Activated T-cell treated with anti-CD3 and anti-CD28 coated beads, Interleukin-2, amount 50 U/mL, for 4 hours (primary cell): ENCODE measurements at regions not wholly inside any gene's neighbourhood (a gene's known extent, or its start where the extent isn't known, plus 50 kb on each side); places are given as distances from the start of the nearest gene placed in this dataset.
"Not testable (repeated sequence)": the region's sequence is repeated elsewhere in the genome, so short reads cannot be mapped to it uniquely, and the experiment has no call there.

Source experiments
- ATAC-seq, 2 donors: fragments of 200-7000 bp; cut with Tn5 transposase; one replicate each; pipeline ENCODE4 v1.10.0; 2021
- DNase-seq: peaks from one replicate; pipeline ENCODE4 v3.0.0-alpha.2; 2020
- H3K27me3 Mint-ChIP-seq: one replicate; pipeline ENCODE4 v1.8.0; 2021; ENCODE audit warnings: low read depth, mixed read lengths
- H3K36me3 Mint-ChIP-seq: one replicate; pipeline ENCODE4 v1.8.0; 2022; ENCODE audit warnings: mixed read lengths; ENCODE audit not compliant: insufficient read depth
- H3K4me1 Mint-ChIP-seq: one replicate; pipeline ENCODE4 v1.8.0; 2021; ENCODE audit warnings: low read depth, mixed read lengths
- H3K4me3 Mint-ChIP-seq: one replicate; pipeline ENCODE4 v1.8.0; 2021; ENCODE audit warnings: mild to moderate bottlenecking, moderate library complexity, mixed read lengths
- H3K9me3 Mint-ChIP-seq: one replicate; pipeline ENCODE4 v1.8.0; 2021; ENCODE audit warnings: mixed read lengths

DNA sequence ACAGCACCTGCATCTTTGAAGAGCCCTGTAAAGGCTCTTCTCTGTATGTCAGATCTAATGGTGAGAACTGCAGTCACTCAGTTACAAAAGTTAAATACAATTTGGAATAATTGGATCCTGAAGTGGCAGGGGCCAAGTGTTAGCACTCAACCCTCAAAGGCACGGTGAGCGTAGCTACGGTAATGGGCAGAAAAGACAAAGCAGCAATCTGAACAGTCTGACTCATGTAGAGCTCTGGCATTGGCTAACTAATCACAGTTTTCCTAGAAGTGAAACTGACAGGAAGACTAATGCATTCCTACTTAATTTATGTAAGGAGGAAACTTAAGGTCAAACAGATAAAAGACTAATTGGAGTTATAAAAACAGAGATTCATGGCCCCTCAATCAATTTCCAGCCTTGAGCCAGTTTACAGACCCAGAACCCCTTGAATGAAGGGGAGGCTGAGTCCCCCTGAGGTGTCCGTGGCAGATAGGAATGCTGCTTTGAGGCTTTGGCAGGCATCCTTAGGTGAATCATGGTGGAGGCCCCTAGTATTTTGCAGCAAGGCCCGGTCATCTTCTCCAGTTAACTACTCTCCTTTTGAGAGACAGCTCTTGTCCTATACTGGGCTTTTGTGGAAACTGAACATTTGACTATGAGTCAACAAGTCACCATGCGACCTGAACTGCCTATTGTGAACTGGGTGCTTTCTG lies 450.7 kb downstream of the ZNF33B start:
- not testable (repeated sequence) for H3K9me3 Mint-ChIP-seq, H3K27me3 Mint-ChIP-seq, DNase-seq, H3K4me3 Mint-ChIP-seq, ATAC-seq, H3K4me1 Mint-ChIP-seq, H3K36me3 Mint-ChIP-seq

DNA sequence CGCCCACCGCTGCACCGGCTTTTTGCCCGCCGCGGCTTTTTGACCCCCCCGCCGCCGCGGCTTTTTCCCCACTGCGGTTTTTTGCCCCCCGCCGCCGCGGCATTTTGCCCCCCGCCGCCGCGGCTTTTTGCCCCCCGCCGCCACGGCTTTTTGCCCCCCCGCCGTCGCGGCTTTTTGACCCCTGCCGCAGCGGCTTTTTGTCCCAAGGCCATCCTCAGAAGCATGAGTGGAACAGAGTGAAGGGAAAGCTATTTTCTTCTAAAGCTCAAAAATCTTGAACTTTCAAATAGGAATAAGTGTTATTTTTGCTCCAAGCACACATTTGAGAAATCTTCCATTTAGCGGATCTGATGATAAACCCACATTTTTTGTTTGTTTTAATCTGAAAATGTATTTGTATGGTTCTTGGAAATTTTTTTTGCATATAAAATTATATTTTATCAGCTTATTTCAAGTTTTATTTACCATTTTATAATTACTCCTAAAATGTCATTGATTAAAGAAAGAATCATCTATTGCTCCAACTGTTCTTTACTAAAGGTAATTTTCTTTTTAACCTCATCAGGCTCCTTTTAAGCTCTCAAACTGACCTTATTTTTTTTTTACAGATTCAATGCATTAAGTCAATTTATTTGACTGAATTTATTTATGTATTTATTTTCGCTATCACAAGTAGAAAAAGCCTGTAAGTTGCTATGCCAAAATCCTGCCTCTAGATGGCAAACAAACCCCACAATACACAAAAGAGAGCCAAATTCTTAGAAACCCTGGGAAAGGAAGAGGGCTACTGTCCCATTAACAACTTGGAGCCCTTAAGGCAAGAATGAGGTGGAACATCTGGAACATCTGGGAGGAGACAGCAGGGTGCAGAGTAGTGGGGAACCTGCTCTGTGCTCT lies 460.3 kb downstream of the ZNF33B start:
- H3K4me3 Mint-ChIP-seq, H3K9me3 Mint-ChIP-seq, ATAC-seq, H3K36me3 Mint-ChIP-seq, H3K4me1 Mint-ChIP-seq, DNase-seq: not testable (repeated sequence)
- H3K27me3 Mint-ChIP-seq: peaks cover 57% of the 10 kb centered on the region

DNA sequence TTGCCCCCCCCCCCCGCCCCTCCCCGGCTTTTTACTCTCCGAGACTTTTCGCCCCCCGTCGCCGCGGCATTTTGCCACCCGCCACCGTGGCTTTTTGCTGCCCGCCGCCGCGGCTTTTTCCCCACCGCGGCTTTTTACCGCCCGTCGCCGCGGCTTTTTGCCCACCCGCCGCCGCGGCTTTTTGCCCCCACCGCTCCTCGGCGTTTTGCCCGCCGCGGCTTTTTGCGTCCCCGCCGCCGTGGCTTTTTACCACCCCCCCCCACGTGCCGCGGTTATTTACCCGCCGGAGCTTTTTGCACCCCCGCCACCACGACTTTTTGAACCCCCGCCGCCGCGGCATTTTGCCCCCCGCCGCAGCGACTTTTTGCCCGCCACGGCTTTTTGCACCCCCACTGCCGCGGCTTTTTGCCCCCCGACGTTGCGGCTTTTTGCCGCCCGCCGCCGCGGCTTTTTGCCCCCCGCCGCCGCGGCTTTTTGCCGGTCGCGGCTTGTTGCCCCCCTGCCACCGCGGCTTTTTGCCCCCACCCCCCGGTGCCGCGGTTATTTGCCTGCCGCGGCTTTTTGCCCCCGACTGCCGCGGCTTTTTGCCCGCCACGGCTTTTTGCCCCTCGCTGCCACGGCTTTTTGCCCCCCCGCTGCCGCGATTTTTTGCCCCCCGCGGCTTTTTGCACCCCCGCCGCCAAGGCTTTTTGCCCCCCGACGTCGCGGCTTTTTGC lies 461.1 kb downstream of the ZNF33B start:
- peaks cover 2% of the 10 kb centered on the region for H3K4me1 Mint-ChIP-seq
- H3K9me3 Mint-ChIP-seq: peaks cover 7% of the 10 kb centered on the region
- DNase-seq: no peak
- peaks cover 53% of the 10 kb centered on the region for H3K27me3 Mint-ChIP-seq
- no peak for ATAC-seq
- no peaks in the 10 kb centered on the region for H3K36me3 Mint-ChIP-seq
- peak overlapping the region; percentile 27 for H3K4me3 Mint-ChIP-seq

DNA sequence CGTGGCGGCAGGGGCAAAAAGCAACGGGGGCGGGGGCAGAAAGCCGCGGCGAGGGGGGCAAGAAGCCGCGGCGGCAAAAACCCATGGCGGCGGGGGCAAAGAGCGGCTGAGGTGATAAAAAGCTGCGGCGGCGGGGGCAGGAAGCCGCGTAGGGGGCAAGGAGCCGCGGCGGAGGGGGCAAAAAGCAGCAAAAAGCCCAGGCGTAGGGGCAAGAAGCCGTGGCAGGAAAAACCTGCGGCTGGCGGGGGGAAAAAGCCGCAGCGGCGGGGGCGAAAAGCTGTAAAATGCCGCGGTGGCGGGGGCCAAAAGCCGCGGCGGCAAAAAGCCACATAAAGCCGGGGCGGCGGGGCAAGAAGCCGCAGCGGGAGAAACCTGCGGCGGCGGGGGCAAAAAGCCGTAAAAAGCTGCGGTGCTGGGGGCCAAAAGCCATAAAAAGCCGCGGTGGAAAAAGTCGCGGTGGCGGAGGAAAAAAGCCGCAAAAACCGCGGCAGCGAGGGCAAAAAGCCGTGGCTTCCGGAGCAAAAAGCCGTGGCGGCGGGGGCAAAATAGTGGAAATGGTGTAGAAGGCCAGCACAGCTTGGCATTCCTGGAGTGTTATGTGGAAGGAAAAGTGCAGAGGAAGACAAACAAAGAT lies 487.8 kb downstream of the ZNF33B start:
- Mint-ChIP-seq H3K27me3 (peaks cover 10% of the 10 kb centered on the region), H3K4me3 (no peak overlapping the region), H3K9me3 (peaks cover 11% of the 10 kb centered on the region), H3K36me3 (no peaks in the 10 kb centered on the region), H3K4me1 (no peaks in the 10 kb centered on the region)
- no peak for DNase-seq
- no peak for ATAC-seq

DNA sequence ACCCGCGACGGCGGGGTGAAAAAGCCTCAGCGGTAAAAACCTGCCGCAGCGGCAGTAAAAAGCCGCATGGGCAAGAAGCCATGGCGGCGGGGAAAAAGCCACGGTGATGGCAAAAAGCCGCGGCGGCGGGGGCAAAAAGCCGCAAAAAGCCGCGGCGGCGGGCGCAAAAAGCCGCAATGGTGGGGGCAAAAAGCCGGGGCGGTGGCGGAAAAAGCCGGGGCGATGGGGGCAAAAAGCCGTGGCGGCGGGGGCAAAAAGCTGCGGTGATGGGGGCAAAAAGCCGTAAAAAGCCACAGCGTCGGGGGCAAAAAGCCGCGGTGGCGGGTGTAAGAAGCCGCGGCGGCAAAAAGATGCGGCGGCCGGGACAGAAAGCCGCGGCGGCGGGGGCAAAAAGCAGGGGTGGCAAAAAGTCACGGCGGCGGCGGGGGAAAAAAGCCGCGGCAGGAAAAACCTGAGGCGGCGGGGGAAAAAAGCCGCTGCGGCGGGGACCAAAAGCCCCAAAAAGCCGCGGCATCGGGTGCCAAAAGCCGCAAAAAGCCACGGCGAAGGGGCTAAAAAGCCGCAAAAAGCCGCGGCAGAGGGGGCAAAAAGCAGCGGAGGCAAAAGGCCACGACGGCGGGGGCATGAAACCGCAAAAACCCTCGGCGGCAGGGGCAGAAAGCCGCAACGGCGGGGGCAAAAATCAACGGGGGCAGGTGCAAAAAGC lies 488.5 kb downstream of the ZNF33B start:
- no peak overlapping the region for H3K4me3 Mint-ChIP-seq
- H3K9me3 Mint-ChIP-seq: peaks cover 11% of the 10 kb centered on the region
- DNase-seq (no peak), ATAC-seq (no peak)
- H3K27me3 Mint-ChIP-seq: peaks cover 10% of the 10 kb centered on the region
- H3K36me3 Mint-ChIP-seq: no peaks in the 10 kb centered on the region
- no peaks in the 10 kb centered on the region for H3K4me1 Mint-ChIP-seq

DNA sequence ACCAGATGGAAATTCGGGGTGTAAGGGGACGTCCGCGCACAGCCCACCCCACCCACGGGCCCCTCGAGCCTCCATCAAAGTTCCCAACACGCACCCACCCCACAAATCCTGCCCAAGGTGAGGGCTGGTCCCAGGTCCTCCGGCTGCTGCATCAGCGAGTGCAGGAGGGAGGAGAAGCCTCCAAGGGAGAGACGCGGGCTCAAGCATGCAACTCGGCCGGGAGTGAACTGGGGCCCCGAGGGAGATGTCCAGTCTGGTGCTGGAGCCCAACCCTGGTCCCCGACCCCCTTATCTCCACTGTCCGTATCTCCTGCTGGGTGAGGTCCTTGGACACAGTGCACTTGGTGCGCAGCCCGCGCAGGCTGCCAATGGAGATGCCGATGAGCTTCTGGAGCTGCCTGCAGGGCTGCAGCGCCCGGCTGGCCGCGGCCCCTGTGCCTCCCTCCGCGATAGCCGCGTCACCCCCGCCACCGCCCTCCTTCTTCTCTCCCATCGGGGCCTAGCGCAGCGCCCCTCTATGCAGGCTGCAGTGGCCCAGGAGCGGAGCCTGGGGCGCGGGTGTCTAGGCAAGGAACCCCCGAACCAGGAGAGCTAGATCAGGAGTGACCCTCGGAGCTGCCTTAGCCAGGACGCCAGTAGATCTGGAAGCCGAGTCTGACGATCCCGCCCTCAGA lies 489.2 kb downstream of the ZNF33B start:
- no peaks in the 10 kb centered on the region for H3K4me1 Mint-ChIP-seq
- ATAC-seq (no peak), DNase-seq (no peak)
- H3K27me3 Mint-ChIP-seq: peaks cover 10% of the 10 kb centered on the region
- H3K36me3 Mint-ChIP-seq: no peaks in the 10 kb centered on the region
- H3K4me3 Mint-ChIP-seq: no peak overlapping the region
- H3K9me3 Mint-ChIP-seq: peaks cover 11% of the 10 kb centered on the region

DNA sequence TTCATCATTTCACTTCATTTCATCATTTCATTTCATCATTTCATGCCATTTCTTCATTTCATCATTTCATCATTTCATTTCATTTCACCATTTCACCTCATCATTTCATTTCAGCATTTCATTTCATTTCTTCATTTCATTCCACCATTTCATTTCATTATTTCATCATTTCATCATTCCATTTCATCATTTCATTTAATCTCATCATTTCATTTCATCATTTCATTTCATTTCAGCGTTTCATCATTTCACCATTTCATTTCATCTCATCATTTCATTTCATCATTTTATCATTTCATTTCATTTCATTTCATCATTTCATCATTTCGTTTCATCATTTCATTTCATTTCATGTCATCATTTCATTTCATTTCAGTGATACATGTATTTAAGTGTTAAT lies 492.2 kb downstream of the ZNF33B start:
- not testable (repeated sequence) for H3K4me3 Mint-ChIP-seq, H3K4me1 Mint-ChIP-seq, DNase-seq, H3K36me3 Mint-ChIP-seq, ATAC-seq
- H3K9me3 Mint-ChIP-seq: peaks cover 22% of the 10 kb centered on the region
- peaks cover 10% of the 10 kb centered on the region for H3K27me3 Mint-ChIP-seq

DNA sequence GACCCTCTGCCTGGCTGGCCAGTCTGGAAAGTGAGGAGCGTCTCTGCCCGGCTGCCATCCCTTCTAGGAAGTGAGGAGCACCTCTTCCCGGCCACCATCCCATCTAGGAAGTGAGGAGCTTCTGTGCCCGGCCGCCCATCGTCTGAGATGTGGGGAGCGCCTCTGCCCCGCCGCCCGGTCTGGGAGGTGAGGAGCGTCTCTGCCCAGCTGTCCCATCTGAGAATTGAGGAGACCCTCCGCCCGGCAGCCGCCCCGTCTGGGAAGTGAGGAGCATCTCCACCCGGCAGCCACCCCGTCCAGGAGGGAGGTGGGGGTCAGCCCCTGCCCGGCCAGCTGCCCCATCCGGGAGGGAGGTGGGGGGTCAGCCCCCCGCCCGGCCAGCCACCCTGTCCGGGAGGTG lies 500.3 kb downstream of the ZNF33B start:
- not testable (repeated sequence) for H3K36me3 Mint-ChIP-seq, H3K27me3 Mint-ChIP-seq, H3K4me3 Mint-ChIP-seq, ATAC-seq, DNase-seq, H3K4me1 Mint-ChIP-seq
- peaks cover 24% of the 10 kb centered on the region for H3K9me3 Mint-ChIP-seq

DNA sequence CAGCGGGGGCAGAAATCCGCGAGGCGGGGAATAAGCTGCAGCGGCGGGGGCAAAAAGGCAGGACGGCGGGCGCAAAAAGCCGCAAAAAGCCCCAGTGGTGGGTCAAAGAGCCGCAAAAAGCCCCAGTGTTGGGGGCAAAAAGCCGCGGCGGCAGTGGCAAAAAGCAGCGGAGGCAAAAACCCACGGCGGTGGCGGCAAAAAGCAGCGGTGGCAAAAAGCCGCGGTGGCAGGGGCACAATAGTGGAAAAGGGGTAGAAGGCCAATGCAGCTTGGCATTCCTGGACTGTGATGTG lies 525.3 kb downstream of the ZNF33B start:
- H3K9me3 Mint-ChIP-seq: no peaks in the 10 kb centered on the region
- no peaks in the 10 kb centered on the region for H3K27me3 Mint-ChIP-seq
- ATAC-seq: no peak
- DNase-seq: no peak
- H3K4me1 Mint-ChIP-seq: no peaks in the 10 kb centered on the region
- H3K4me3 Mint-ChIP-seq: no peak overlapping the region
- no peaks in the 10 kb centered on the region for H3K36me3 Mint-ChIP-seq

DNA sequence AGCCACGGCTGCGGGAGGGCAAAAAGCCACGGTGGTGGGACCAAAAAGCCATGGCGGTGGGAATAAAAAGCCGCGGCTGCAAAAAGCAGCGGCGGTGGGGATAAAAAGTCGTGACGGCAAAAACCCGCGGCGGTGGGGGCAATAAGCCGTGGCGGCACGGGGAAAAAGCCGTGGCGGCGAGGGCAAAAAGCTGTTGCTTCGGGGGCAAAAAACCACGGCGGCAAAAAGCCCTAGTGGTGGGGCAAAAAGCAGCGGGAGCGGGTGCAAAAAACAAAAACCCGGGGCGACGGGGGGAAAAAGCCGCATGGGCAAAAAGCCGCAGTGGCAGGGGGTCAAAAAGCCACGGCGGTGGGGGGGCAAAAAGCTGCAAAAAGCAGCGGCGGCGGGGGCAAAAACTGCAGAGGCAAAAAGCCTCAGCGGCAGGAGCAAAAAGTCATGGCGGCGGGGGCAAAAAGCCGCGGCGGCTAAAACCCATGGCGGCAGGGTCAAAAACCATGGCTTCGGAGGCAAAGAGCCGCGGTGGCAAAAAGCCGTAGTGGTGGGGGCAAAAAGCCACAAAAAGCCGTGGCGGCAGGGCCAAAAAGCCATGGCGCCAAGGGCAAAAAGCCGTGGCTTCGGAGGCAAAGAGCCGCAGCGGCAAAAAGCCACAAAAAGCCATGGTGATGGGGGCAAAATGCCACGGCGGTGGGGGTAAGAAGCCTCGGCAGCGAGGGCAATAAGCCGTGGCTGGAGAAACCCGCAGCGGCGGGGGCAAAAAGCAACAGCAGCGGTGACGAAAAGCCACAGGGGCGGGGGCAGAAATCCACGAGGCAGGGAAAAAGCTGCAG lies 525.8 kb downstream of the ZNF33B start:
- Mint-ChIP-seq H3K9me3 (no peaks in the 10 kb centered on the region), H3K4me1 (no peaks in the 10 kb centered on the region), H3K4me3 (no peak overlapping the region), H3K36me3 (no peaks in the 10 kb centered on the region), H3K27me3 (no peaks in the 10 kb centered on the region)
- DNase-seq: no peak
- no peak for ATAC-seq

DNA sequence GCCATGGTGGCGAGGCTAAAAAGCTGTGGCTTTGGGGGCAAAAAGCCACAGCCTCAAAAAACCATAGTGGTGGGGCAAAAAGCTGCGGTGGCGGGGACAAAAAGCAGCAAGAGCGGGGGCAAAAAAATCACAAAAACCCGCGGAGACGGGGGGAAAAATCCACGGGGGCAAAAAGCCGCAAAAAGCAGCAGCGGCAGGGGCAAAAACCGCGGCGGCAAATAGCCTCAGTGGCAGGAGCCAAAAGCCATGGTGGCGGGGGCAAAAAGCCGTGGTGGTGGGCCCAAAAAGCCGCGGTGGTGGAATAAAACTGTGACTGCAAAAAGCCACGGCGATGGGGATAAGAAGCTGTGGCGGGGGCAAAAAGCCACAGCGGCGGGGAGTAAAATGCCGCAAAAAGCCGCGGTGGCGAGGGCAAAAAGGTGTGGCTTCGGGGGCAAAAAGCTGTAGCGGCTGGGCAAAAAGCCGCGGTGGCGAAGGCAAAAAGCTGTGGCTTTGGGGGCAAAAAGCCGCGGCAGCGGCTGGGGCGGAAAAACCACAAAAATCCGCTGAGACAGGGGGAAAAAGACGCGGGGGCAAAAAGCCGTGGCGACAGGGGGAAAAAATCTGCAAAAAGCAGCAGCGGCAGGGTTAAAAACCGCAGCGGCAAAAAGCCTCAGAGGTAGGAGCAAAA lies 526.6 kb downstream of the ZNF33B start:
- Mint-ChIP-seq H3K4me3 (no peak overlapping the region), H3K27me3 (no peaks in the 10 kb centered on the region), H3K36me3 (no peaks in the 10 kb centered on the region), H3K4me1 (no peaks in the 10 kb centered on the region), H3K9me3 (peaks cover 3% of the 10 kb centered on the region)
- DNase-seq: no peak
- no peak for ATAC-seq

DNA sequence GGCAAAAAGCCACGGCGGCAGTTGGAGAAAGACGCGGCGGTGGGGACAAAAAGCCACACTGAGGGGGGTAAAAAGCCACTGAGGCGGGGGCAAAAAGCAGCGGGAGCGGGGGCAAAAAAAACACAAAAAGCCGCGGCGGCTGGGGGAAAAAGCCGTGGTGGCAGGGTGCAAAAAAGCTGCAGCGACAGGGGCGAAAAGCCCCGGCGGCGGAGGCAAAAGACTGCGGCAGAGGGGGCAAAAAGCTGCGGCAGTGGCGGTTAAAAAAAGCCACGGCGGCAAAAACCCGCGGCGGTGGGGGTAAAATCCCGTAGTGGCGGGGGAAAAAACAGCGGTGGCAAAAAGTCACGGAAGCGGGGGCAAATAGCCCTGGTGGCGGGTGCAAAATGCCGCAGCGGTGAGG lies 527.3 kb downstream of the ZNF33B start:
- H3K4me1 Mint-ChIP-seq: no peaks in the 10 kb centered on the region
- no peaks in the 10 kb centered on the region for H3K27me3 Mint-ChIP-seq
- no peak for ATAC-seq
- H3K4me3 Mint-ChIP-seq: no peak overlapping the region
- no peak for DNase-seq
- peaks cover 7% of the 10 kb centered on the region for H3K9me3 Mint-ChIP-seq
- no peaks in the 10 kb centered on the region for H3K36me3 Mint-ChIP-seq
